Mucosa of descending colon (tissue), 3 donors: ENCODE measurements at regions not wholly inside any gene's neighbourhood (a gene's known extent, or its start where the extent isn't known, plus 50 kb on each side); places are given as distances from the start of the nearest gene placed in this dataset.
"Not testable (repeated sequence)": the region's sequence is repeated elsewhere in the genome, so short reads cannot be mapped to it uniquely, and the experiment has no call there.

Source experiments
- ATAC-seq: fragments of 200-7000 bp; cut with Tn5 transposase; one replicate; pipeline ENCODE4 v1.9.1; 2020; ENCODE audit warnings: mild to moderate bottlenecking, moderate library complexity
- DNase-seq, 3 donors: peaks; one replicate each; pipeline ENCODE4 v3.0.0-alpha.2; 2020
- H3K36me3 ChIP-seq: fragments of 200-600 bp; one replicate; pipeline ENCODE4 v1.8.0; 2021; ENCODE audit warnings: low read depth, mild to moderate bottlenecking
- H3K4me1 ChIP-seq: fragments of 200-600 bp; one replicate; pipeline ENCODE4 v1.8.0; 2021; ENCODE audit warnings: low read depth, mild to moderate bottlenecking
- H3K4me3 ChIP-seq: fragments of 200-600 bp; one replicate; pipeline ENCODE4 v1.8.0; 2021; ENCODE audit warnings: mild to moderate bottlenecking
- H3K9me3 ChIP-seq: fragments of 200-600 bp; one replicate; pipeline ENCODE4 v1.8.0; 2021; ENCODE audit warnings: mild to moderate bottlenecking
- intact Hi-C, 2 donors: fragments of 100-400 bp; cut with DNase I in 1 of 2; cut with micrococcal nuclease in 1 of 2; formaldehyde crosslinking; loops; one replicate each; pipeline versions ENCODE4 v1.11.0 to v1.11.1; 2022; cut with DNase I, micrococcal nuclease
- TF ChIP-seq, protein P1 (sequence below): fragments of 200-600 bp; IDR thresholded peaks from one replicate; pipeline ENCODE4 v1.8.0; 2022; ENCODE audit warnings: antibody characterized with exemption, mild to moderate bottlenecking
- donor health status: DM: no; HTN: no; CAD: no; lungs with moderate emphysema.
- donor health status: DM: no; HTN: no; CAD: no.
- donor health status: DM: no; HTN: yes; CAD: no.

DNA sequence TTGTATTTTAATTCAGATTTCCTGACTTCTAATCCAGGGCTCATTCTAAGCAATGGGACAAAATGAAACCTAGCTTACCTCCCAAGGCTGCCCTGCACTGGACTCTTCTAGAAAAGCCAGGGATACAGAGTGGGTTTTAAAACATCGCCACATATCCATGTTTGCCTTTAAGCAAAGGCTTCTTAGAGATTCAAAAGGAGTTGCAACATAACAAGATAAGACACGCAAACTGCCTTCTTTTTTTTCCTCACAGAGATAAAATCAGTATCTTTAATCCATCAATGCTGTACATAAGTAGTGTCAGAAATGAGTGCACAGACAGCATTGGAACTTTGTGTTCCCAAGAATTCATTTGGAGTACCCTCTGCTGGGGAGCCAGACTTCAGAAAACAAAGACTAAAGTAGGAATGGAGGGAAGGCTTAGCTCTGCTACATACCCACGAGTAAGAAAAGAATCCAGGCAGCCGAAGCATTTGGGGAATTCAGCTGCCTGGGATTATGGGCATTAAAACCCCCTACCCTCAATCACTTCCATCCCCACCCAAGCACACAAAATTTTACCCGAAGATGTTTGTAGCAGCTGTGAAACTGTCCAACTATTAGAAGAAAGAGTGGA, 427.8 kb downstream of the ARL4A start:
- TF ChIP-seq, protein P1, sequence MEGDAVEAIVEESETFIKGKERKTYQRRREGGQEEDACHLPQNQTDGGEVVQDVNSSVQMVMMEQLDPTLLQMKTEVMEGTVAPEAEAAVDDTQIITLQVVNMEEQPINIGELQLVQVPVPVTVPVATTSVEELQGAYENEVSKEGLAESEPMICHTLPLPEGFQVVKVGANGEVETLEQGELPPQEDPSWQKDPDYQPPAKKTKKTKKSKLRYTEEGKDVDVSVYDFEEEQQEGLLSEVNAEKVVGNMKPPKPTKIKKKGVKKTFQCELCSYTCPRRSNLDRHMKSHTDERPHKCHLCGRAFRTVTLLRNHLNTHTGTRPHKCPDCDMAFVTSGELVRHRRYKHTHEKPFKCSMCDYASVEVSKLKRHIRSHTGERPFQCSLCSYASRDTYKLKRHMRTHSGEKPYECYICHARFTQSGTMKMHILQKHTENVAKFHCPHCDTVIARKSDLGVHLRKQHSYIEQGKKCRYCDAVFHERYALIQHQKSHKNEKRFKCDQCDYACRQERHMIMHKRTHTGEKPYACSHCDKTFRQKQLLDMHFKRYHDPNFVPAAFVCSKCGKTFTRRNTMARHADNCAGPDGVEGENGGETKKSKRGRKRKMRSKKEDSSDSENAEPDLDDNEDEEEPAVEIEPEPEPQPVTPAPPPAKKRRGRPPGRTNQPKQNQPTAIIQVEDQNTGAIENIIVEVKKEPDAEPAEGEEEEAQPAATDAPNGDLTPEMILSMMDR = no peak
- Histone ChIP-seq H3K36me3 (no peaks in the 10 kb centered on the region), H3K4me3 (no peak overlapping the region), H3K4me1 (no peaks in the 10 kb centered on the region), H3K9me3 (no peaks in the 10 kb centered on the region)
- intact Hi-C loops = no loop called here
- ATAC-seq (no peak), DNase-seq (no peak)

DNA sequence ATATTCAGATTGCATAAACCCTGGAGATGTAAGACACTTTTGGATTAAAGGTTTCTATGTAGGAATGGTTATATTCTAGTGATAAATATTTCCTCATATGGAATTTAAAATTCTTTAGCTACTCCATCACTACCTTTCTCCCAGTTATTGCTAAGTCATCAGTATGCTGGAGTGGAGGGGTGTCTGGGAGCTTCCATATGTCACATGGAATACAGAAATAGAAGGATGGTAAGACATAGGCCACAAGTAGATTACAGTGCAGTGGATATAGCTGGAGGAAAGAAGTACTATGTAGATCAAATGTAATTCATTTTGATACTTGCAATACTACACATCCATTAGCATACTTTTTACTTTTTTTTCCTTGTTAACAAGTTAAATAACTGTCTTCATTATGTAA, 428.4 kb downstream of the ARL4A start:
- Histone ChIP-seq H3K9me3 (no peaks in the 10 kb centered on the region), H3K36me3 (no peaks in the 10 kb centered on the region), H3K4me3 (no peak overlapping the region), H3K4me1 (no peaks in the 10 kb centered on the region)
- DNase-seq (no peak), ATAC-seq (no peak)
- intact Hi-C loops = no loop called here
- TF ChIP-seq, protein P1 = no peak

DNA sequence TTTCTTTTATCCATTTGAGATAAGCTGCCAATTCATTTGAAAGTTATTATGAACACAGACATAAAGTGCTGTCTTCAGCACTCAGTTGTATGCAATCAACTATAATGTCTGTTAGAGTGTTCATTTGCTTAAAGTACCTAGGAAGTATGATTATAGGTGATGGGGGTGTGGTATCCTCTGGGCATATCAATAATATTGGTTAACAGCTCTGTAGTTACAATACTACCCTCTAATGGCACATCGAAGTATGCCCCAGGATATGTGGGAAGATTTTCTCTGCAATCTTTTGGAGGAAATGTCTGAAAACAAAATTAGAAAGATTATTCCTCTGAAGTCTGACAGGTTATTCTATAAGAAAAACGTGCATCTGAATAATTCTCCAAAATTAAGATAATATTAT, 429.7 kb downstream of the ARL4A start:
- H3K36me3 ChIP-seq = no peaks in the 10 kb centered on the region
- peak in 1 of 3 donors; percentile 9 for DNase-seq
- ATAC-seq = peak; percentile 24
- intact Hi-C loops = no loop called here
- TF ChIP-seq, protein P1 = no peak
- peaks cover 2% of the 10 kb centered on the region for H3K9me3 ChIP-seq
- H3K4me3 ChIP-seq = no peak overlapping the region
- H3K4me1 ChIP-seq = no peaks in the 10 kb centered on the region

DNA sequence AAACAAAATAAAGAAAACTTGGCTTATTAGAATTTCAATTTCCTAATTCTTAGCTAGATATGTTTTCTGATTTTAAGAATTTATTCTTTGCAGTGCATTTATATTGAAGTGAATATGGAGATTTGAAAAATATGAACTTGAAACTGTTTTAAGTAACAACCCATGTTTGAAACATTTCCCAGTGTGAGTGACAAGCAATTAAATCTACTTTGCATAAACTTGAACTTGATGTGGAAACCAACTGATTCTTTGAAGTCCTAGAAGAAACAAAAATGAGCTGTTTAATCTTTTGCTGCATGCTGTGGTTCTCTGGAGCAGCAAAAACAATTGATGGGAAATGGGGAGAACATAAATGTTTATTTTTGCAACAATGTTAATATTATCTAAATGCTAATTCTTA, 430.2 kb downstream of the ARL4A start:
- DNase-seq (no peak), ATAC-seq (no peak)
- intact Hi-C loops = no loop called here
- TF ChIP-seq, protein P1 = no peak
- H3K4me3 ChIP-seq = no peak overlapping the region
- peaks cover 2% of the 10 kb centered on the region for H3K9me3 ChIP-seq
- no peaks in the 10 kb centered on the region for H3K4me1 ChIP-seq
- H3K36me3 ChIP-seq = no peaks in the 10 kb centered on the region

DNA sequence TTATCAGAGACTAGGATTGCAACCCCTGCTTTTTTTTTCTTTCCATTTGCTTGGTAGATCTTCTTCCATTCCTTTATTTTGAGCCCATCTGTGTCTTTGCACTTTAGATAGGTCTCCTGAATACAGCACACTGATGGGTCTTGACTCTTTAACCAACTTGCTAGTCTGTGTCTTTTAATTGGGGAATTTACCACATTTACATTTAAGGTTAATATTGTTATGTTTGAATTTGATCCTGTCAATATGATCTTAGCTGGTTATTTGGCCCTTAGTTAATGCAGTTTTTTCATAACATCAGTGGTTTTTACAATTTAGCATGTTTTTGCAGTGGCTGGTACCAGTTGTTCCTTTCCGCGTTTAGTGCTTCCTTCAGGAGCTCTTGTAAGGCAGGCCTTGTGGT, 437.2 kb downstream of the ARL4A start:
- intact Hi-C loops, H3K36me3 ChIP-seq, ATAC-seq, H3K4me3 ChIP-seq, DNase-seq, H3K9me3 ChIP-seq, H3K4me1 ChIP-seq: not testable (repeated sequence)

DNA sequence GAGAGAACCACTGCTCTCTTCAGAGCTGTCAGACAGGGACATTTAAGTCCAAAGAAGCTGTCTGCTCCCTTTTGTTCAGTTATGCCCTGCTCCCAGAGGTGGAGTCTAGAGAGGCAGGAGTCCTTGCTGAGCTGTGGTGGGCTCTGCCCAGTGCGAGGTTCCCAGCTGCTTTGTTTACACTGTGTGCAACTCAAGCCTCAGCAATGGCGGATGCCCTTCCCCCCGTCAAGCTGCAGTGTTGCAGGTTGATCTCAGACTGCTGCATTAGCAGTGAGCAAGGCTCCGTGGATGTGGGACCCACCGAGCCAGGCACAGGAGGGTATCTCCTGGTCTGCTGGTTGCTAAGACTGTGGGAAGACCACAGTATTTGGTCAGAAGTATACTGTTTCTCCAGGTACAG, 438.9 kb downstream of the ARL4A start:
- ATAC-seq = no peak

More for the DNA sequence above, 438.9 kb downstream of the ARL4A start:
- no peak for DNase-seq
- no peaks in the 10 kb centered on the region for H3K36me3 ChIP-seq
- H3K4me3 ChIP-seq = no peak overlapping the region
- H3K4me1 ChIP-seq = no peaks in the 10 kb centered on the region
- TF ChIP-seq, protein P1 = no peak
- intact Hi-C loops = no loop called here
- no peaks in the 10 kb centered on the region for H3K9me3 ChIP-seq
